Renal pelvis (tissue), 1 donor: ENCODE measurements at regions not wholly inside any gene's neighbourhood (a gene's known extent, or its start where the extent isn't known, plus 50 kb on each side); places are given as distances from the start of the nearest gene placed in this dataset.

Experiments
- DNase-seq: peaks from one replicate; pipeline ENCODE4 v3.0.0-alpha.2; 2013

- DNase-seq, result no peak
Measured at GRCh38 chr1:79422726-79423125, 416.2 kb upstream of the ADGRL4 start.

- no peak for DNase-seq
Measured at GRCh38 chr1:79398501-79398900, 392.0 kb upstream of the ADGRL4 start.

GRCh38 chr1:79396901-79397300, 390.4 kb upstream of the ADGRL4 start:
- no peak for DNase-seq

GRCh38 chr1:79388694-79389361, 382.3 kb upstream of the ADGRL4 start:
- DNase-seq, result no peak

- no peak for DNase-seq
Measured at GRCh38 chr1:79386730-79387129, 380.2 kb upstream of the ADGRL4 start.

- no peak for DNase-seq
Measured at GRCh38 chr1:79380078-79380477, 373.5 kb upstream of the ADGRL4 start.

- no peak for DNase-seq
Measured at GRCh38 chr1:79376106-79376505, 369.6 kb upstream of the ADGRL4 start.

- DNase-seq, result no peak
Measured at GRCh38 chr1:79375352-79375751, 368.8 kb upstream of the ADGRL4 start.

GRCh38 chr1:79374397-79374796, 367.9 kb upstream of the ADGRL4 start:
- no peak for DNase-seq

GRCh38 chr1:79373481-79374125, 367.1 kb upstream of the ADGRL4 start:
- no peak for DNase-seq

- no peak for DNase-seq
Measured at GRCh38 chr1:79371802-79372201, 365.3 kb upstream of the ADGRL4 start.

- DNase-seq, result no peak
Measured at GRCh38 chr1:79369091-79369490, 362.6 kb upstream of the ADGRL4 start.

GRCh38 chr1:79364896-79365295, 358.4 kb upstream of the ADGRL4 start:
- DNase-seq, result no peak

- DNase-seq, result no peak
Measured at GRCh38 chr1:79363430-79363829, 356.9 kb upstream of the ADGRL4 start.

- DNase-seq, result no peak
Measured at GRCh38 chr1:79362470-79362869, 355.9 kb upstream of the ADGRL4 start.

- no peak for DNase-seq
Measured at GRCh38 chr1:79355090-79355489, 348.6 kb upstream of the ADGRL4 start.

GRCh38 chr1:79353224-79353623, 346.7 kb upstream of the ADGRL4 start:
- no peak for DNase-seq

GRCh38 chr1:79326875-79327274, 320.3 kb upstream of the ADGRL4 start:
- DNase-seq, result no peak

- DNase-seq, result no peak
Measured at GRCh38 chr1:79325705-79326104, 319.2 kb upstream of the ADGRL4 start.

- DNase-seq, result no peak
Measured at GRCh38 chr1:79325126-79325525, 318.6 kb upstream of the ADGRL4 start.

- no peak for DNase-seq
Measured at GRCh38 chr1:79323239-79324025, 316.9 kb upstream of the ADGRL4 start.

GRCh38 chr1:79322511-79323027, 316.0 kb upstream of the ADGRL4 start:
- no peak for DNase-seq

GRCh38 chr1:79312438-79312837, 305.9 kb upstream of the ADGRL4 start:
- DNase-seq, result no peak
